Body of pancreas (tissue), 4 donors: ENCODE measurements at regions not wholly inside any gene's neighbourhood (a gene's known extent, or its start where the extent isn't known, plus 50 kb on each side); places are given as distances from the start of the nearest gene placed in this dataset.

Experiments
- POLR2A ChIP-seq, 3 donors: fragments of 450-650 bp; IDR thresholded peaks; one replicate each; pipeline ENCODE4 v1.6.1; 2016; ENCODE audit warnings: antibody characterized with exemption in 3 of 3, mild to moderate bottlenecking in 2 of 3
- TF ChIP-seq, protein P1 (sequence below), 7 experiments: fragments of 450-650 bp in 4 of 7; fragments of 200-600 bp in 3 of 7; sonication (generic) in 3 of 7; IDR thresholded peaks; one replicate each; pipeline ENCODE4 v1.5.1; 2016 to 2019; ENCODE audit warnings: antibody characterized with exemption in 7 of 7

DNA sequence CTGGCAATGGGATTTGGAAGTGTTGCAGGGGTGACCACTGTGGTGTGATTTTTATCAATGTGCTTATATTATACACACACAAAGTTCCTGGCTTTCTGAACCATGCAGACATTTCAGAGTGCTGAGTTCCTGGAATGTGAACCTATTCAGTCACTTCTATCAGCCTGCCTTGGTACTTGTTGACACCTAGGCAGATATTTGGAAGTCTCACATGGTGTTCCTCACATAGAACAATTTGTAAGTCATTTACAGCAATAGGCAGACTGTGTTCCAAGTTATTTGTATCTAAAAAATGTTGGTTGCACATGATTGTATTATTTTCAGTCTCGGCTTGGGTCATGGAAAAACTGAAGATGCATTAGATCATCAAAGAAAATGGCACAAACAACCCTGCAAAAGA lies 182.2 kb downstream of the SREK1 start:
- TF ChIP-seq, protein P1, sequence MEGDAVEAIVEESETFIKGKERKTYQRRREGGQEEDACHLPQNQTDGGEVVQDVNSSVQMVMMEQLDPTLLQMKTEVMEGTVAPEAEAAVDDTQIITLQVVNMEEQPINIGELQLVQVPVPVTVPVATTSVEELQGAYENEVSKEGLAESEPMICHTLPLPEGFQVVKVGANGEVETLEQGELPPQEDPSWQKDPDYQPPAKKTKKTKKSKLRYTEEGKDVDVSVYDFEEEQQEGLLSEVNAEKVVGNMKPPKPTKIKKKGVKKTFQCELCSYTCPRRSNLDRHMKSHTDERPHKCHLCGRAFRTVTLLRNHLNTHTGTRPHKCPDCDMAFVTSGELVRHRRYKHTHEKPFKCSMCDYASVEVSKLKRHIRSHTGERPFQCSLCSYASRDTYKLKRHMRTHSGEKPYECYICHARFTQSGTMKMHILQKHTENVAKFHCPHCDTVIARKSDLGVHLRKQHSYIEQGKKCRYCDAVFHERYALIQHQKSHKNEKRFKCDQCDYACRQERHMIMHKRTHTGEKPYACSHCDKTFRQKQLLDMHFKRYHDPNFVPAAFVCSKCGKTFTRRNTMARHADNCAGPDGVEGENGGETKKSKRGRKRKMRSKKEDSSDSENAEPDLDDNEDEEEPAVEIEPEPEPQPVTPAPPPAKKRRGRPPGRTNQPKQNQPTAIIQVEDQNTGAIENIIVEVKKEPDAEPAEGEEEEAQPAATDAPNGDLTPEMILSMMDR (IDR thresholded peaks at IDR 0.05) = no peak
- TF ChIP-seq POLR2A (IDR thresholded peaks at IDR 0.05) = no peak
